ENCODE measurements at regions not wholly inside any gene's neighbourhood (a gene's known extent, or its start where the extent isn't known, plus 50 kb on each side); places are given as distances from the start of the nearest gene placed in this dataset.

- no peak for TF ChIP-seq CTCF (IDR thresholded peaks at IDR 0.05; ENCODE audit: control extremely low read depth, extremely low read depth, low read depth, missing control alignments)
- DNase-seq (ENCODE audit: extremely low spot score) = no peak
- ChIA-PET CTCF (interaction anchor here (1.0 kb wide), 1 partner anchor 9 kb away, joined by 5 read pairs; no protein-coding TSS in a partner anchor), POLR2A (no interaction called here)
Measured at GRCh38 chr14:31951638-31951964, 125.5 kb upstream of the ARHGAP5 start.

GRCh38 chr14:31952573-31952972, 124.5 kb upstream of the ARHGAP5 start:
- TF ChIP-seq CTCF (IDR thresholded peaks at IDR 0.05; ENCODE audit: control extremely low read depth, extremely low read depth, low read depth, missing control alignments) = no peak
- no peak for DNase-seq (ENCODE audit: extremely low spot score)
- POLR2A ChIA-PET = no interaction called here
- CTCF ChIA-PET = interaction anchor here (1.1 kb wide), 1 partner anchor 31 kb away, joined by 3 read pairs; no protein-coding TSS in a partner anchor

DNA sequence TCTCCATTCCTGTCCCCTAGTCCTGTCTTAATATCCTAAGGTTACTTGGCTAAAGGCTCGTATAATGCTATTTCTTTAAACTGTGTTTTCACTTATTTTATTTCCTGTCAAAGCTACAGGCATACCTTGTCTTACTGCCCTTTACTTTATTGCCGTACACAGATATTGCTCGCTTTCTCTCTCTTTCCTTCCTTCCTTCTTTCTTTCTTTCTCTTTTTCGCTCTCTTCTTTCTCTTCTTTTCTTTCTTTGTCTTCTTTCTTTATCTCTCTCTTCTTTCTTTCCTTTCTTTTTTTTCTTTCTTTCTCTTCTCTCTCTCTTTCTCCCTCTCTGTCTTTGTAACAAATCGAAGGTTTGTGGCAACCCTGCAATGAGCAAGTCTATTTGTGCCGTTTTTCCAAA, 123.9 kb upstream of the ARHGAP5 start:
- POLR2A ChIA-PET = no interaction called here
- no peak for TF ChIP-seq CTCF (IDR thresholded peaks at IDR 0.05; ENCODE audit: control extremely low read depth, extremely low read depth, low read depth, missing control alignments)
- no peak for DNase-seq (ENCODE audit: extremely low spot score)
- CTCF ChIA-PET = interaction anchor here (0.9 to 1.6 kb wide), 2 partner anchors 11 to 410 kb away, joined by 3 to 4 read pairs; no protein-coding TSS in a partner anchor

DNA sequence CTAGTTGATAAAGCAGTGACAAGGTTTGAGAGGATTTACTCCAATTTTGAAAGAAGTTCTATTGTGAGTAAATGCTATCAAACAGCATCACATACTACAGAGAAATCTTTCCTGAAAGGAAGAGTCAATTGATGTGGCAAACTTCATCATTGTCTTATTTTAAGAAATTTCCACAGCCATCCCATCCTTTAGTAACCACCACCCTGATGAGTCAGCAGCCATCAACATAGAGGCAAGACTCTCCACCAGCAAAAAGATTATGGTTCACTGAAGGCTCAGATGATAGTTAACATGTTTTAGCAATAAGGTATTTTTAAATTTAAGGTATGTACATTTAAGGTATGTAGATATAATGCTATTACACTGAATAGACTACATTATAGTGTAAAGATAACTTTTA, 122.1 kb upstream of the ARHGAP5 start:
- CTCF ChIA-PET = interaction anchor here (1.2 to 1.6 kb wide), 4 partner anchors 9 to 35 kb away, joined by 3 to 4 read pairs (median 3); no protein-coding TSS in a partner anchor
- POLR2A ChIA-PET = no interaction called here
- no peak for DNase-seq (ENCODE audit: extremely low spot score)
- TF ChIP-seq CTCF (IDR thresholded peaks at IDR 0.05; ENCODE audit: control extremely low read depth, extremely low read depth, low read depth, missing control alignments) = no peak

- CTCF ChIA-PET = interaction anchor here (1.2 to 1.3 kb wide), 3 partner anchors 9 to 34 kb away, joined by 3 read pairs; no protein-coding TSS in a partner anchor
Measured at GRCh38 chr14:31955936-31956579, 121.0 kb upstream of the ARHGAP5 start.

DNA sequence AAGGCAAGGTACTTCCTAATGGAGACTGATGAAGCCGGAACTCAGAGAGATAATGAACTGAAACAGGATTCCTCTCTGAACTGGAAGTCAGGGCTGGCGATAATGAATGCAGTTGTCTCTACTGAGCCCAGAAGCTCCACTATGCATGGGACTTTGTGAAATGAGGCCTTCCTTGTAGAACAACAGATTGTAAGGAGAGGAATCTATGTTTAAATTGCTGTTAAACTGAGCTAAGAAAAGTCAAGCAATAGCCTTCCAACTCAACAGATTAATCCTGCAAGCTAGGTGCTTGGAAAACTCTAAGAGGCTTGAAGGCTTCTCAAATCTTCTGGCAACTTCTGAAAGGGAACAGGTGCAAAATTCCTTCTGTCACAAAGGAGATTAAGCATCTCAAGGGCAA, 119.5 kb upstream of the ARHGAP5 start:
- DNase-seq (ENCODE audit: extremely low spot score) = no peak
- POLR2A ChIA-PET = no interaction called here
- TF ChIP-seq CTCF (IDR thresholded peaks at IDR 0.05; ENCODE audit: control extremely low read depth, extremely low read depth, low read depth, missing control alignments) = no peak
- CTCF ChIA-PET = no interaction called here

More at GRCh38 chr14:31955936-31956579, 121.0 kb upstream of the ARHGAP5 start:
- POLR2A ChIA-PET = no interaction called here
- TF ChIP-seq CTCF (IDR thresholded peaks at IDR 0.05; ENCODE audit: control extremely low read depth, extremely low read depth, low read depth, missing control alignments) = no peak
- no peak for DNase-seq (ENCODE audit: extremely low spot score)
